ENCODE measurements at regions not wholly inside any gene's neighbourhood (a gene's known extent, or its start where the extent isn't known, plus 50 kb on each side); places are given as distances from the start of the nearest gene placed in this dataset.
A peak's percentile ranks its signal among the peaks of the same experiment; 100 is the strongest.

DNA sequence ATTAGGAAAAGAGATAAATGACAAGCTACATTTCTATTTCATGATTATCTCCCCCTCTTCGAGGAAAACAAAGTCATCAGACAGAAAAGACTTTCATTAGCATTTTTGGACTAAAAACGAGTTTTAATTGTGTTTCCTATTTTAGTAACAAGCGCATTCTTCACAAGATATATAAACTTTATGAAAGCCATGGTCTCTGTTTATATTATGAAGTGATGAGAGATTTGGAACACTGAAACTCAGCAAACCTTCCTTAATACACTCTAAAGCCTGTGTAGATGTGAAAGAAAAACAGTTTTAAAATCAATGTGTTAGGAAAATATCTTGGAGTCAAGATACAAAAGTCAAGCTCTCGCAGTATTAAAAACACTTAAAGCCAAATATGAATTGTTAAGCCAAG lies 539.1 kb downstream of the LRFN5 start:
- H2AFZ ChIP-seq (ENCODE audit: low read length) = no peak overlapping the region
- no peak for ATAC-seq

DNA sequence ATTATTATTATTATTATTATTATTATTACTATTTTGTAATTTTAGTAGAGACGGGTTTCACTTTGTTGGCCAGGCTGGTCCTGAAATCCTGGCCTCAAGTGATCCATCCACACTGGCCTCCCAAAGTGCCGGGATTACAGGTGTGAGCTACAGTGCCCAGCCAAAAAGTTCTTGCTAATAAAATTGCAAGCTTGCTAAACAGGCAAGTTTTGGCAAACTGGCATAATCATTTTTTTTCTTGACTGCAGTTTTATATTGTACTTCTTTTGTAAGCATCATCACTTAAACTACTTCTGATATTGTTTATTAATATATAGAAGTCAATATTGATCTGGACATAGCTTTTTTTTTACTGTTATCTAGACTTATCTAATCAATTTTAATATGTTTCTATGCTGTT lies 536.4 kb downstream of the LRFN5 start:
- TF ChIP-seq EZH2phosphoT487 (IDR thresholded peaks at IDR 0.05; ENCODE audit: borderline replicate concordance, low read length) = no peak
- no peak for TF ChIP-seq EZH2 (IDR thresholded peaks at IDR 0.05; ENCODE audit: low read length, unreplicated experiment)
- TF ChIP-seq, protein P1, sequence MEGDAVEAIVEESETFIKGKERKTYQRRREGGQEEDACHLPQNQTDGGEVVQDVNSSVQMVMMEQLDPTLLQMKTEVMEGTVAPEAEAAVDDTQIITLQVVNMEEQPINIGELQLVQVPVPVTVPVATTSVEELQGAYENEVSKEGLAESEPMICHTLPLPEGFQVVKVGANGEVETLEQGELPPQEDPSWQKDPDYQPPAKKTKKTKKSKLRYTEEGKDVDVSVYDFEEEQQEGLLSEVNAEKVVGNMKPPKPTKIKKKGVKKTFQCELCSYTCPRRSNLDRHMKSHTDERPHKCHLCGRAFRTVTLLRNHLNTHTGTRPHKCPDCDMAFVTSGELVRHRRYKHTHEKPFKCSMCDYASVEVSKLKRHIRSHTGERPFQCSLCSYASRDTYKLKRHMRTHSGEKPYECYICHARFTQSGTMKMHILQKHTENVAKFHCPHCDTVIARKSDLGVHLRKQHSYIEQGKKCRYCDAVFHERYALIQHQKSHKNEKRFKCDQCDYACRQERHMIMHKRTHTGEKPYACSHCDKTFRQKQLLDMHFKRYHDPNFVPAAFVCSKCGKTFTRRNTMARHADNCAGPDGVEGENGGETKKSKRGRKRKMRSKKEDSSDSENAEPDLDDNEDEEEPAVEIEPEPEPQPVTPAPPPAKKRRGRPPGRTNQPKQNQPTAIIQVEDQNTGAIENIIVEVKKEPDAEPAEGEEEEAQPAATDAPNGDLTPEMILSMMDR (conservative IDR thresholded peaks at IDR 0.05; ENCODE audit: low read depth, low read length) = no peak
- H3K9me3 ChIP-seq (ENCODE audit: low read length) = no peaks in the 10 kb centered on the region
- peaks cover 28% of the 10 kb centered on the region for H3K4me1 ChIP-seq (ENCODE audit: insufficient read depth, low read length)
- H3K4me3 ChIP-seq (ENCODE audit: low read length) = no peak overlapping the region
- ATAC-seq = no peak
- no peak overlapping the region for H3K27ac ChIP-seq (ENCODE audit: low read length)
- H3K36me3 ChIP-seq (ENCODE audit: low read depth, low read length) = no peaks in the 10 kb centered on the region
- POLR2A ChIA-PET (ENCODE audit: unreplicated experiment) = no interaction called here
- H4K20me1 ChIP-seq (ENCODE audit: low read length) = no peaks in the 10 kb centered on the region
- no peak overlapping the region for H2AFZ ChIP-seq (ENCODE audit: low read length)
- no peaks in the 10 kb centered on the region for H3K9me2 ChIP-seq (replicated peaks; ENCODE audit: low read length)
- no peaks in the 10 kb centered on the region for H3K27me3 ChIP-seq (ENCODE audit: low read length)
- BruUV-seq (replicated peaks) = no TSS peak
- H3F3A ChIP-seq (ENCODE audit: low read length, unreplicated experiment) = no peaks in the 10 kb centered on the region
- CTCF ChIA-PET = no interaction called here
- H3K4me2 ChIP-seq (ENCODE audit: low read length) = no peak overlapping the region
- H3K9ac ChIP-seq (ENCODE audit: low read length) = no peak overlapping the region
- H3K79me2 ChIP-seq (ENCODE audit: low read length) = no peaks in the 10 kb centered on the region
- intact Hi-C loops (cut with micrococcal nuclease) = no loop called here
- DNase-seq = no peak

More for the DNA sequence above, 539.1 kb downstream of the LRFN5 start:
- Histone ChIP-seq H3K9me3 (ENCODE audit: low read length) (no peaks in the 10 kb centered on the region), H3K4me3 (ENCODE audit: low read length) (no peak overlapping the region), H3F3A (ENCODE audit: low read length, unreplicated experiment) (no peaks in the 10 kb centered on the region), H3K9ac (ENCODE audit: low read length) (no peak overlapping the region), H3K79me2 (ENCODE audit: low read length) (no peaks in the 10 kb centered on the region), H3K27ac (ENCODE audit: low read length) (no peak overlapping the region), H3K4me1 (ENCODE audit: insufficient read depth, low read length) (peaks cover 13% of the 10 kb centered on the region), H3K4me2 (ENCODE audit: low read length) (no peak overlapping the region), H3K27me3 (ENCODE audit: low read length) (no peaks in the 10 kb centered on the region), H4K20me1 (ENCODE audit: low read length) (no peaks in the 10 kb centered on the region), H3K9me2 (replicated peaks; ENCODE audit: low read length) (no peaks in the 10 kb centered on the region), H3K36me3 (ENCODE audit: low read depth, low read length) (no peaks in the 10 kb centered on the region)
- intact Hi-C loops (cut with micrococcal nuclease) = no loop called here
- ChIA-PET POLR2A (ENCODE audit: unreplicated experiment) (no interaction called here), CTCF (no interaction called here)
- DNase-seq = no peak
- BruUV-seq (replicated peaks) = no TSS peak
- TF ChIP-seq, protein P1 (conservative IDR thresholded peaks at IDR 0.05; ENCODE audit: low read depth, low read length) = no peak
- no peak for TF ChIP-seq EZH2phosphoT487 (IDR thresholded peaks at IDR 0.05; ENCODE audit: borderline replicate concordance, low read length)
- no peak for TF ChIP-seq EZH2 (IDR thresholded peaks at IDR 0.05; ENCODE audit: low read length, unreplicated experiment)

DNA sequence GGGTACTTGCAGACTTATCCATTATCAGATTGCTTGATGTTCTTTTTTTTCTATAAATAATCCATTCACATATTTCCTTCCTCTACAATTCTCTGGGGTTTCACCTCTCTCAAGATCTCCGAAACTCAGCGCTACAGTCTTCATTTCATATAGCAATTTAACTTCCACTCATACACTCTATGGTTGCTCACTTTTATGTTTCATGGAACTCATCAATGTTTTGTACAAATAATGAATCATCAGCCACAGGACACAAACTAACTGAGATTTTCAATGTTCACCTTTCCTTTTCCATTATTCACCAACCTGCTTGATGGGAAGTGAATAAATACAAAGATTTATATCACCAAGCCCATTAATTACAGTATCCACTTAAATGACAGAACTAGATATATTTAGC lies 534.7 kb downstream of the LRFN5 start:
- Histone ChIP-seq H3K27me3 (ENCODE audit: low read length) (no peaks in the 10 kb centered on the region), H4K20me1 (ENCODE audit: low read length) (no peaks in the 10 kb centered on the region), H3K9ac (ENCODE audit: low read length) (peak overlapping the region; percentile 55), H3F3A (ENCODE audit: low read length, unreplicated experiment) (no peaks in the 10 kb centered on the region), H3K4me1 (ENCODE audit: insufficient read depth, low read length) (peaks cover 28% of the 10 kb centered on the region), H3K79me2 (ENCODE audit: low read length) (no peaks in the 10 kb centered on the region), H2AFZ (ENCODE audit: low read length) (no peak overlapping the region), H3K36me3 (ENCODE audit: low read depth, low read length) (no peaks in the 10 kb centered on the region), H3K27ac (ENCODE audit: low read length) (peak overlapping the region; percentile 89), H3K9me3 (ENCODE audit: low read length) (no peaks in the 10 kb centered on the region), H3K9me2 (replicated peaks; ENCODE audit: low read length) (no peaks in the 10 kb centered on the region), H3K4me2 (ENCODE audit: low read length) (peak overlapping the region; percentile 71), H3K4me3 (ENCODE audit: low read length) (no peak overlapping the region)
- BruUV-seq (replicated peaks) = no TSS peak
- CTCF ChIA-PET = interaction anchor here (0.9 kb wide), 1 partner anchor 82 kb away, joined by 3 read pairs; no protein-coding TSS in a partner anchor
- POLR2A ChIA-PET (ENCODE audit: unreplicated experiment) = no interaction called here
- ATAC-seq (peak; percentile 78), DNase-seq (peak; percentile 80)
- intact Hi-C loops (cut with micrococcal nuclease) = loop anchor here (1.0 to 2.0 kb wide), 5 partner anchors 51 to 184 kb away; no protein-coding TSS in a partner anchor
- TF ChIP-seq EZH2phosphoT487 (IDR thresholded peaks at IDR 0.05; ENCODE audit: borderline replicate concordance, low read length) = no peak
- TF ChIP-seq, protein P1 (conservative IDR thresholded peaks at IDR 0.05; ENCODE audit: low read depth, low read length) = no peak
- TF ChIP-seq EZH2 (IDR thresholded peaks at IDR 0.05; ENCODE audit: low read length, unreplicated experiment) = no peak

Data from PC-3 (cell line).